DND-41 (cell line): ENCODE measurements at regions not wholly inside any gene's neighbourhood (a gene's known extent, or its start where the extent isn't known, plus 50 kb on each side); places are given as distances from the start of the nearest gene placed in this dataset.

Source experiments
- CTCF ChIP-seq: IDR thresholded peaks from 2 replicates; pipeline ENCODE4 v1.5.1; 2012; ENCODE audit warnings: borderline replicate concordance, low read length, moderate library complexity, mild to moderate bottlenecking; ENCODE audit not compliant: poor library complexity, severe bottlenecking; ENCODE audit errors: extremely low read depth
- EZH2 ChIP-seq: IDR thresholded peaks from 3 replicates; pipeline ENCODE4 v1.6.1; 2012; ENCODE audit warnings: borderline replicate concordance, low read depth, mild to moderate bottlenecking, moderate library complexity, low read length, inconsistent platforms; ENCODE audit not compliant: severe bottlenecking

DNA sequence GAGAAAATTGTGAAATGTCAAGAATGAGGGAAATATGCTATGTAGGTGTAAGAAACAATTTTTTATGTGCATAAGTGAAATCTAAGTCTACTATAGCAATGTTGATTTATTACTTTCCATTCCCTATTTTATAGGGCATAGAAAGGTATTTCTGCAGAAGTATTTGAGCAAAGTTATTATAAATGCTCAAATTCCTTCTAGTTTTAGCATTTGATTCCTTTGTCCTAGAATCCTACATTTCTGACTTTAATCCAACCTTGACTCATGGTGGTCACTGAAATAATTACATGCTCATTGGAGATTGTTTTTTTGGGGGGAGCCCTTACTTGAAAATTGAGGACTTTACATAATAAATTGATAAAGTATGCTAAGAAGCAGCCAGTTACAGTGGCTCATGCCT, 716.6 kb upstream of the LUZP2 start:
- TF ChIP-seq EZH2 (no peak), CTCF (no peak)
